Activated T-helper 1 cell treated with anti-CD3 and anti-CD28 coated beads, Interleukin-12 subunit alpha, Interleukin-12 subunit beta, Interleukin-2, Interleukin-4 antibody, amounts not matched to agents 30 ng/mL and 10 ng/mL and 1 ng/mL, durations not matched to agents 14 hours and 24 hours and 36 hours (primary cell): ENCODE measurements at regions not wholly inside any gene's neighbourhood (a gene's known extent, or its start where the extent isn't known, plus 50 kb on each side); places are given as distances from the start of the nearest gene placed in this dataset.
"Not testable (repeated sequence)": the region's sequence is repeated elsewhere in the genome, so short reads cannot be mapped to it uniquely, and the experiment has no call there.

Source experiments
- DNase-seq: peaks from one replicate; pipeline ENCODE4 v3.0.0; 2021; ENCODE audit warnings: low spot score
- H3K27ac Mint-ChIP-seq: one replicate; pipeline ENCODE4 v1.8.0; 2021; ENCODE audit warnings: mild to moderate bottlenecking, mixed read lengths
- H3K27me3 Mint-ChIP-seq: one replicate; pipeline ENCODE4 v1.8.0; 2022; ENCODE audit warnings: mild to moderate bottlenecking, moderate library complexity, mixed read lengths; ENCODE audit not compliant: insufficient read depth
- H3K36me3 Mint-ChIP-seq: one replicate; pipeline ENCODE4 v1.8.0; 2021; ENCODE audit warnings: low read depth, mixed read lengths
- H3K4me1 Mint-ChIP-seq: one replicate; pipeline ENCODE4 v1.8.0; 2021; ENCODE audit warnings: low read depth, mixed read lengths
- H3K4me3 Mint-ChIP-seq: one replicate; pipeline ENCODE4 v1.8.0; 2021; ENCODE audit warnings: mild to moderate bottlenecking, moderate library complexity, mixed read lengths
- H3K9me3 Mint-ChIP-seq: one replicate; pipeline ENCODE4 v1.8.0; 2021; ENCODE audit warnings: mixed read lengths
- intact Hi-C: fragments of 100-400 bp; cut with micrococcal nuclease; formaldehyde crosslinking; loops from one replicate; pipeline ENCODE4 v1.15.1; 2024

DNA sequence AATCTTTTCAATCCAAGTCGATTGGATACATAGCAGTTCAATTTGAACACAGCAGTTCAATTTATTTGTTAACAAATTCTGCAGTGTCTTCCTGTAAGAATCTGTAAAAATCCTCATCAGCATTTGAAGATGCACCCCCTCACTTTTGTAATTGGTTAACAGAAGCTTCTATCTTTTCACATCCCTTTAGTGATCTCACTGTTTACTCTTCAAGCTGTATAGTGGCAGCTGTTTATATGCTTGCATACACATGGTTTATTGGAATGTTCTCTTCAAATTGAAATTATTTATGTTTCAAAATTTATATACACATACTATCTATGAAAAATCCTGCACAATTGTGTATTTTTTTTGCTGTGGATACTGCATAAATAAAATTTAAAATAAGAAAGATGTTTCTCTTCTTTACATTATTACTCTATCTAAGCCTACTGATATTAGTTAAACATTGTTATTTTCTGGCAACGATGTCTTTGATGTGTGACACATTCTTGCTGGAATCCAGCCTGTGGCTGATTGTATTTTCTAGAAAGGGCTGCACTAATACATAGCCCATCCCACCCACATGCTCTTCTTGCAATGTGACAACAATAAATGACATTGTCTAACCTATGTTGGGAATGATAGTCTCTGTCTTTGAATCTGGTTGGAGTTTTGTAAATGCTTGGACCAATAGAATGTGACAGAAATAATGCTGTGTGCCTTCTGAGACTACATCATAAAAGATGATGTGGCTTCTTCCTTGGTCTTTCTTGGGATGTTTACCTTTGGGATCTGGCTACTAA, 573.0 kb downstream of the CD109 start:
- Mint-ChIP-seq H3K27me3 (no peaks in the 10 kb centered on the region), H3K27ac (no peak overlapping the region), H3K4me3 (no peak overlapping the region), H3K9me3 (no peaks in the 10 kb centered on the region), H3K4me1 (no peaks in the 10 kb centered on the region), H3K36me3 (no peaks in the 10 kb centered on the region)
- intact Hi-C loops: no loop called here
- no peak for DNase-seq

DNA sequence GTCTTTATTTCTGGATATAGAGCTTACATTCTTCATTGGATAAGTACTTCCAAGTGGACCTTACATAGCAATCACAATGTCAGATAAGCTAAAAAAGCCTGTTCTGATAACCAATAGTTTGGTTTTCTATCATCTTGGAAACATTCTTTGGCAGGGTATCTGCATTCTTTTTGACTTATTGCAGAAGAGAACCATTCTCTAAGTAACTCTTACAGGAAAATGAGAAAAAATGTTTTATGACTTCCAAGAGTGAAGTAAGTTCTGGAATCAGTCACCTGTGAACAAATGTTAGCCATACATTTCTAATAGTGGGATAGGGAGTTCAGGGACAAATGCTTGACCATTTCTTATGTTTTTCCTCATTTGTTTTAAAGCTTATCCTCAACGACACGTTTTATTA, 564.0 kb downstream of the CD109 start:
- no peaks in the 10 kb centered on the region for H3K27me3 Mint-ChIP-seq
- no peaks in the 10 kb centered on the region for H3K4me1 Mint-ChIP-seq
- no peak overlapping the region for H3K4me3 Mint-ChIP-seq
- DNase-seq: no peak
- H3K36me3 Mint-ChIP-seq: no peaks in the 10 kb centered on the region
- intact Hi-C loops: no loop called here
- H3K9me3 Mint-ChIP-seq: no peaks in the 10 kb centered on the region
- no peak overlapping the region for H3K27ac Mint-ChIP-seq

DNA sequence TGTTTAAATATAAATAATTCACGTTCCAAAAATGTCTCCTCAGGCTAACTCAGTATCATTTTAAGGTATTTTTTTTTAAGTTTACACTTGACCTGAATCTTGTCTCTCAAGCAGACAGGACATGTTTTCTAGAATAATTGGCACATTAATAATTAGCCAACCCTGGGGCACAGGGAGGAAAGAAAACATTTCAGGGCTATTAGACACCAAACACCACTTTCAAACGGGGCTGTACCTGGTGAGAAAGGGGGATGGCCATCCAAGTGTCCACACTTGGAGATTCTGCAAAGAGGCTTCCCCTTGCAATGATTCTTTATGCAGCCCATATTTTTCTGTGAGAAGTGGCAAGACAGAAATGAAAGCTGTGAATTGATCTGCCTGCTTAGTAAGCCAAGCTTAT, 560.8 kb downstream of the CD109 start:
- Mint-ChIP-seq H3K9me3 (no peaks in the 10 kb centered on the region), H3K27me3 (no peaks in the 10 kb centered on the region), H3K27ac (no peak overlapping the region), H3K36me3 (no peaks in the 10 kb centered on the region), H3K4me1 (no peaks in the 10 kb centered on the region), H3K4me3 (no peak overlapping the region)
- no peak for DNase-seq
- intact Hi-C loops: no loop called here

DNA sequence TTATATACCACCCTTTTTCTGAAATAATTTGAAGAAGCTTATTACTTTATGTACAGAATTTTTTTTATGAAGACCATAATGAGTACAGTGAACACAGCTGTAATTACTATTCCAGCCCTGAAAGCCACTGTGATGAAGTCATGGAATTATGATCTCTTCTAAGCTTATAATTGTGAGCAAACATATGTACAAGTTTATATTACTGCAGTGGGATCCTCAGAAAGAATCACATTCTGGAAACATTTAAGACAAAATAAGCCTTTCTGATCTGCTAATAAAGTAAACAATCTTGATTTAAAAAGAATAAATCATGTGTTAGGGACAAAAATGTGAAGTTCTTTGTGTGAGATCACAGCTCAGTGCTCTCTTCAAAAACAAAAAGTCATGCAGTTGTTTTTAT, 560.4 kb downstream of the CD109 start:
- Mint-ChIP-seq H3K27me3 (no peaks in the 10 kb centered on the region), H3K36me3 (no peaks in the 10 kb centered on the region), H3K4me1 (no peaks in the 10 kb centered on the region), H3K27ac (no peak overlapping the region), H3K9me3 (no peaks in the 10 kb centered on the region), H3K4me3 (no peak overlapping the region)
- no peak for DNase-seq
- intact Hi-C loops: no loop called here

DNA sequence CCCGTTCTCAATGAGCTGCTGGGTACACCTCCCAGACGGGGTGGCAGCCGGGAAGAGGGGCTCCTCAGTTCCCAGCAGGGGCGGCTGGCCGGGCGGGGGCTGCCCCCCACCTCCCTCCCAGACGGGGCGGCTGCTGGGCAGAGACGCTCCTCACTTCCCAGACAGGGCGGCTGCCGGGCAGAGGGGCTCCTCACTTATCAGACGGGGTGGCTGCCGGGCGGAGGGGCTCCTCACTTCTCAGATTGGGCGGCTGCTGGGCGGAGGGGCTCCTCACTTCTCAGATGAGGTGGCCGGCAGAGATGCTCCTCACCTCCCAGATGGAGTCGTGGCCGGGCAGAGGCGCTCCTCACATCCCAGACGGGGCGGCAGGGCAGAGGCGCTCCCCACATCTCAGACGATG, 559.0 kb downstream of the CD109 start:
- H3K4me1 Mint-ChIP-seq, H3K9me3 Mint-ChIP-seq, H3K27me3 Mint-ChIP-seq, intact Hi-C loops, H3K27ac Mint-ChIP-seq, H3K36me3 Mint-ChIP-seq, H3K4me3 Mint-ChIP-seq, DNase-seq: not testable (repeated sequence)

DNA sequence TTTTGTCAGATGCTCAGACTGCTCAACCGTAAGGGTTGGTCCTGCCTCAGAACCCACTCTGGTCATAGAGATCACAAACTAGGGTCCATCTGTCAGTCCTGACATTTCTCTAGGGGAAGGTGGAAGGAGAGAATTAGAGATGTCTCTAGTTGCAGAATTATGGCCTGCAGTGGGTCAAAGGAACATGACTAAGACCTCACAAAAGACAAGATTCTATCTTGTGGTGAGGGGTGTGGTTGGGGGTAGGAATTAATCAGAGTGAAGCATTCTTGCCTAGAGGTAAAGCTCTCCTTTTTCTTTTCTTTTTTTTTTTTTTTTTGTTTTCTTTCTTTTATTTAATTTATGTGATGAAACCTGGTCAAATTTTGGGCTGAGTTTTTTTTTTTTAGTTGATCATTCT, 558.1 kb downstream of the CD109 start:
- H3K36me3 Mint-ChIP-seq, H3K4me3 Mint-ChIP-seq, DNase-seq, H3K9me3 Mint-ChIP-seq, H3K27ac Mint-ChIP-seq, intact Hi-C loops, H3K4me1 Mint-ChIP-seq, H3K27me3 Mint-ChIP-seq: not testable (repeated sequence)

DNA sequence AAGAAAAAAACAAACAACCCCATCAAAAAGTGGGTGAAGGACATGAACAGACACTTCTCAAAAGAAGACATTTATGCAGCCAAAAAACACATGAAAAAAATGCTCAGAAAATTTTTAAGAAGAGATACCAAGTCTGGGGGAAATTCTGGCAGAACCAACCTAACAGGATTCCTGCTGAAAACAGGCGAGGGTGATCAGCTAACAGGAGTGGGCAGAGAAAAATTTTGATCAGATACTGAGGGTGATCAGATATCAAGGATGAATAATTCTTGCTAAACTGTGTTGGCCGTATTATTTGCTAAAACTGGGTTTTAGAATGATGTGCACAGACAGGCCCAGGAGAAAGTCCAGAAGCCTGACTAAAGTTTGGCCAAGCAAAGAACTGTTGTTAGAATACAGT, 557.3 kb downstream of the CD109 start:
- Mint-ChIP-seq H3K36me3 (no peaks in the 10 kb centered on the region), H3K27me3 (no peaks in the 10 kb centered on the region), H3K27ac (no peak overlapping the region), H3K4me1 (no peaks in the 10 kb centered on the region), H3K4me3 (no peak overlapping the region), H3K9me3 (no peaks in the 10 kb centered on the region)
- intact Hi-C loops: no loop called here
- no peak for DNase-seq

DNA sequence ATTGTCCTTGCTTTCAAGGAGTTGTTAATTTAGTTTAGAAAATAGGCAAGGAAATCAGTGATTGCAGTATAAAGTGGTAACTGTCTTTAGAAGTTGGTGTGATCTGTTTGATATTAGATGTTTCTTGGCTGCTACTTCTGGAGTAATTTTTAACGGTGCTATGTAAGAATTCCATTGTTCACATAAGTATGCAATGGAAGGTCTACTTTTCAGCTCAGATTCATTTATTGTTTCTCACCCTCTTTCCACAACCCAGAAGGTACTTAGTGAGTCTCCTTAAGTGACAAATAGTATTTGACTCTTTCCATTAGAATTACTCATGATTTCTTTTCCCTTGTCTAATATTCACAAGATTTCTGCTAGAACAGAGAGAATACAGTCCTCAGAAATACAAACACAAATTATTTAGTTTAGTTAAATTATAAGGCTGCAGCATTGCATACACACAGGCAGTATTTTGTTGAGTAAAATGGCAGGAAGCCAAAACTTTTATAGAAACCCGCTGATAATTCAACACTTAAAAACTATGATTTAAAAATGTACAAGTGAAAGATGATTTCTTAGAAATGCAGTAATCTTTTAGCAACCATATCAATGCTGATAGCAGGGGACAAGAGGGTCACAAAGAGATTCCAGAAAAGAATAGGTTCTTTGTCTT, 554.3 kb downstream of the CD109 start:
- Mint-ChIP-seq H3K9me3 (no peaks in the 10 kb centered on the region), H3K4me1 (no peaks in the 10 kb centered on the region), H3K36me3 (no peaks in the 10 kb centered on the region), H3K27ac (no peak overlapping the region), H3K27me3 (no peaks in the 10 kb centered on the region), H3K4me3 (no peak overlapping the region)
- DNase-seq: no peak
- intact Hi-C loops: no loop called here

DNA sequence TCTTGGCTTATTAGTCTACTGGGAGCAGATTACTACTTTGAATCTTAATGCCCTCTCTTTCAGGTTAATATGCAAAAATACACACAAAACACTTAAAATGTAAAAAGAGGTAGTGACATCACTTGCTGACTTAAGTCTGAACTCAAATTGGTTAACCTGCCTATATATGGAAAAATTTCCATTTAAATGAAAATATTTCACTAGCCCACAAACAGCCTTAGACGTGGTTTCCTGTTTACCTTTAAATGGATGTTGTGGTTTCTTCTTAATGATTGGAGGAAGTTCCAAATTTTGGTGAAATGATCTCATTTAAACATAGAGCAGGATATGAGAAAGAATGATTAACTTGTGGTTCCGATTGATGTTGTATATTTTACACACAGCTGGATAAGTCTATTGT, 553.7 kb downstream of the CD109 start:
- Mint-ChIP-seq H3K4me3 (no peak overlapping the region), H3K27ac (no peak overlapping the region), H3K36me3 (no peaks in the 10 kb centered on the region), H3K4me1 (no peaks in the 10 kb centered on the region), H3K9me3 (no peaks in the 10 kb centered on the region), H3K27me3 (no peaks in the 10 kb centered on the region)
- intact Hi-C loops: no loop called here
- DNase-seq: no peak

DNA sequence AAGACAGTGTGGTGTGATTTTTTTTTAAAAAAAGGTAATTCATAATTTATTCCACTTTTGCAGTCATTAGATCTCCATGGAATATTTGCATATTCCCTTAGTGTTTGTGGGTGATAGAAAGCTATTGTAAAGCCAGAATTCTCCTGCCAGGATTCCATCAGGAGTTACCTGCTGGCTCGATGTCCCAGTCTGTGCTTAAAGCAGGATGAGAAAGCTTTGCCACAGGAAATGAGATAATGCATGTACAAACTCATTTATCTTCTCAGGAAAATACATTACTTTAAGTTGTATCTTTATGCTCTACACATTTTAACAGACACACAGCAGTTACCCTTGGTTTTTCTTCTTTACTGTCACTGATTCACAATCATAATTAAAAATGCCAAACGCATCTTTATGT, 553.0 kb downstream of the CD109 start:
- Mint-ChIP-seq H3K27ac (no peak overlapping the region), H3K4me3 (no peak overlapping the region), H3K27me3 (no peaks in the 10 kb centered on the region), H3K4me1 (no peaks in the 10 kb centered on the region), H3K36me3 (no peaks in the 10 kb centered on the region), H3K9me3 (no peaks in the 10 kb centered on the region)
- DNase-seq: no peak
- intact Hi-C loops: no loop called here

DNA sequence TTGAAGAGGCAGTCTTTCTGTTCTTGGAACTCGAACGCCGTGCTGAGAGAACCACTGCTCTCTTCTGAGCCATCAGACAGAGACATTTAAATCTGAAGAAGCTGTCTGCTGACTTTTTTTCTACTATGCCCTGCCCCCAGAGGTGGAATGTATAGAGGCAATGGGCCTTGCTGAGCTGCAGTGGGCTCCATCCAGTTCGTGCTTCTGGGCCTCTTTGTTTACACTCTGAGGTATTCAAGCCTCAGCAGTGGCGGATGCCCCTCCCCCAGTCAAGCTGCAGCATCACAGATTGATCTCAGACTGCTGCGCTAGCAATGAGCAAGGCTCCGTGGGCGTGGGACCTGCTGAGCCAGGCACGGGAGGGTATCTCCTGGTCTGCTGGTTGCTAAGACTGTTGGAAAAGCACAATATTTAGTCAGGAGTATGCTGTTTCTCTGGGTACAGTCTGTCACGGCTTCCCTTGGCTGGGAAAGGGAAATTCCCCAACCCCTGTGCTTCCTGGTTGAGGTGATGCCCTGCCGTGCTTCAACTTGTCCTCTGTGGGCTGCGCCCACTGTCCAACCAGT, 526.8 kb downstream of the CD109 start:
- Mint-ChIP-seq H3K4me3 (no peak overlapping the region), H3K9me3 (peaks cover 12% of the 10 kb centered on the region), H3K27me3 (no peaks in the 10 kb centered on the region), H3K4me1 (no peaks in the 10 kb centered on the region), H3K36me3 (no peaks in the 10 kb centered on the region), H3K27ac (no peak overlapping the region)
- DNase-seq: no peak
- intact Hi-C loops: no loop called here

DNA sequence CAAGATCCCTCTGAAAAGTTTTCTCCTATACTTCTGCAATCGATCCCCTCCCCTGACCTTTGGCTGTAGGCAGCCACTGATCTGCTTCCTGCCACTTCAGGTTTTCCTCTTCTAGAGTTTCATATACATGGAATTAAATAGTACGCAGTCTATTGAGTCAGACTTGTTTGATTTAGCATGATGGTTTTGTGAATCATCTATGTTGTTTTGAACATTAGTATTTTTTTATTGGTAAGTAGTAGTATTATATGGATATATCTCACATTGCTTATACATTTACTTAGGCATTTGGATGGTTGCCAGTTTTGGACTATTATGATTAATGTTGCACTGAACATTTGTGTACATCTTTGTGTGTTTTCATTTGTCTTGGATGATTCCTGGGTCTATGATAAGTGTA, 518.0 kb downstream of the CD109 start:
- peaks cover 3% of the 10 kb centered on the region for H3K9me3 Mint-ChIP-seq
- intact Hi-C loops: no loop called here
- H3K36me3 Mint-ChIP-seq: no peaks in the 10 kb centered on the region
- no peak overlapping the region for H3K27ac Mint-ChIP-seq
- H3K4me3 Mint-ChIP-seq: no peak overlapping the region
- DNase-seq: no peak
- H3K27me3 Mint-ChIP-seq: no peaks in the 10 kb centered on the region
- H3K4me1 Mint-ChIP-seq: no peaks in the 10 kb centered on the region

DNA sequence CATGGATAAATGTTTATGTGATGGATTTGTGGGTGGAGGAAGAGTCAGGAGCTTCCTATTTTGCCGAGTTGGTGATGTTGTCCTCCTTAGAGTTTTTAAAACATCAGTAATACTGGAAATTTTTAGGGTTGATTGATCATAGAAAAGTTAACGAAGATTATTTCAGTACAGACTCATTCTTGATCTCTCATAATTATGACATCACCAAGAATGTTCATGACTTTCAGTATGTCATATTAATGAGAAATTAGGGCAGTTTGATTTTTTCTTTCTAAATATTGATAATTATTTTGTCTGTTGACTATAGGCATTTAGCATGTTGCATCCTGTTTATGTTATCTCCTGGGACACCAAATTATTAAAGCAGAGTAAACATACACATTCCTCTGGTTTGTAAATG, 512.2 kb downstream of the CD109 start:
- no peaks in the 10 kb centered on the region for H3K36me3 Mint-ChIP-seq
- H3K4me1 Mint-ChIP-seq: no peaks in the 10 kb centered on the region
- no peak overlapping the region for H3K4me3 Mint-ChIP-seq
- intact Hi-C loops: no loop called here
- peaks cover 5% of the 10 kb centered on the region for H3K9me3 Mint-ChIP-seq
- no peak for DNase-seq
- H3K27me3 Mint-ChIP-seq: no peaks in the 10 kb centered on the region
- H3K27ac Mint-ChIP-seq: no peak overlapping the region
